Sigmoid colon (tissue), 4 donors: ENCODE measurements at regions not wholly inside any gene's neighbourhood (a gene's known extent, or its start where the extent isn't known, plus 50 kb on each side); places are given as distances from the start of the nearest gene placed in this dataset.
A peak's percentile ranks its signal among the peaks of the same experiment; 100 is the strongest.
"Not testable (repeated sequence)": the region's sequence is repeated elsewhere in the genome, so short reads cannot be mapped to it uniquely, and the experiment has no call there.

Experiments used
- EP300 ChIP-seq, 4 donors: sonication (generic); formaldehyde crosslinking; IDR thresholded peaks; one replicate each; pipeline ENCODE4 v1.6.1; 2017; ENCODE audit warnings: antibody characterized with exemption in 4 of 4
- POLR2A ChIP-seq, 2 donors: fragments of 450-650 bp; IDR thresholded peaks; one replicate each; pipeline ENCODE4 v1.6.1; 2016; ENCODE audit warnings: antibody characterized with exemption in 2 of 2, mild to moderate bottlenecking in 2 of 2, moderate library complexity in 2 of 2
- POLR2AphosphoS5 ChIP-seq, 4 donors: sonication (generic); formaldehyde crosslinking; IDR thresholded peaks; one replicate each; pipeline ENCODE4 v1.6.1; 2017; ENCODE audit warnings: antibody characterized with exemption in 4 of 4
- TF ChIP-seq, protein P1 (sequence below), 4 experiments: fragments of 450-650 bp in 3 of 4; fragments of 200-600 bp in 1 of 4; IDR thresholded peaks; one replicate each; pipeline ENCODE4 v1.5.1; 2016 to 2019; ENCODE audit warnings: antibody characterized with exemption in 4 of 4, mild to moderate bottlenecking in 3 of 4, moderate library complexity in 2 of 4

DNA sequence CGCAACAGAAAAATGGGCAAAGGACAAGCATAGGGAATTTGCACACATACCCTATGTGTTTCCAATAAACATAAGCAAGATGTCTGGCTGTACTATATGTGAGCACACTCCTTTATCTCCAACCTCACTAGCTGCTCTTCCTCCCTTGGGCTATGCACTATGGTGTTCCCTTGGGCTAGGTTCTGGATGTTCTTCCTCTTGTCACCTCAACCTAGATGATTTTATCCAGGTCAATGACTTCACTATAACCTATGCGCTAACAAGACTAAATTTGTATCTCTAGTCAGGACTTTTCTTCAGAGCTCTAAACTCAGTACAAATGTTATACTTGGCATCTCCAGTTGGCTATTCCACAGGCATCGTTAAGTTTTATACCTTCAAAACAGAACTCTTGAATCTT lies 66.0 kb downstream of the B4GALT7 start:
- TF ChIP-seq, protein P1, sequence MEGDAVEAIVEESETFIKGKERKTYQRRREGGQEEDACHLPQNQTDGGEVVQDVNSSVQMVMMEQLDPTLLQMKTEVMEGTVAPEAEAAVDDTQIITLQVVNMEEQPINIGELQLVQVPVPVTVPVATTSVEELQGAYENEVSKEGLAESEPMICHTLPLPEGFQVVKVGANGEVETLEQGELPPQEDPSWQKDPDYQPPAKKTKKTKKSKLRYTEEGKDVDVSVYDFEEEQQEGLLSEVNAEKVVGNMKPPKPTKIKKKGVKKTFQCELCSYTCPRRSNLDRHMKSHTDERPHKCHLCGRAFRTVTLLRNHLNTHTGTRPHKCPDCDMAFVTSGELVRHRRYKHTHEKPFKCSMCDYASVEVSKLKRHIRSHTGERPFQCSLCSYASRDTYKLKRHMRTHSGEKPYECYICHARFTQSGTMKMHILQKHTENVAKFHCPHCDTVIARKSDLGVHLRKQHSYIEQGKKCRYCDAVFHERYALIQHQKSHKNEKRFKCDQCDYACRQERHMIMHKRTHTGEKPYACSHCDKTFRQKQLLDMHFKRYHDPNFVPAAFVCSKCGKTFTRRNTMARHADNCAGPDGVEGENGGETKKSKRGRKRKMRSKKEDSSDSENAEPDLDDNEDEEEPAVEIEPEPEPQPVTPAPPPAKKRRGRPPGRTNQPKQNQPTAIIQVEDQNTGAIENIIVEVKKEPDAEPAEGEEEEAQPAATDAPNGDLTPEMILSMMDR (IDR thresholded peaks at IDR 0.05), result not testable (repeated sequence)
- TF ChIP-seq POLR2A, EP300 (IDR thresholded peaks at IDR 0.05): not testable (repeated sequence)
- TF ChIP-seq POLR2AphosphoS5 (IDR thresholded peaks at IDR 0.05), result peak in 1 of 4 donors; percentile 41
